ENCODE measurements at regions not wholly inside any gene's neighbourhood (a gene's known extent, or its start where the extent isn't known, plus 50 kb on each side); places are given as distances from the start of the nearest gene placed in this dataset.

DNA sequence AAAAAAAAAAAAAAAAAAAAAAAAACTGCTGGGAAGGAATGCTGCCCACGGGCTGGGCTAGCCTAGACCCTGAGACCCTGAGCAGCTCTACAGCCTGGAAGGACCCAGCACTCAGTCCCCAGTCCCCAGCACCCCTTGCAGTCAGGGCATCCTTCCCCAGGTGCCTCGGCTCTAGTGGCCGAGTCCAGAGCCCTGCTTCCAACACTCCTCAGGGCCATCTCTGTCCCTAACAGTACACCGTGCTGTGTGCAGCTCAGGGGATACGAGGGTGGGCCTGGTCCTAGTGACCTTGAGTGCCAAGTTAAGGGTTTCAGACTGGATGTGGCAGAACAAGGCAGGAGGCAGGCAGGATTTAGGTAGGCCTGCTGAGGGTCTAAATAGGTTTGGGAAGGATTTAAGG is 50.2 kb upstream of the LRP8 start:
- peaks cover 28% of the 10 kb centered on the region for H3K27me3 Mint-ChIP-seq
- peaks cover 9% of the 10 kb centered on the region for H3K4me1 Mint-ChIP-seq
- no peak overlapping the region for H3K4me3 Mint-ChIP-seq
- ATAC-seq (no peak), DNase-seq (no peak)
- no peaks in the 10 kb centered on the region for H3K9me3 ChIP-seq (ENCODE audit: control insufficient read depth, low read length, poor library complexity, severe bottlenecking)
- no peaks in the 10 kb centered on the region for H3K36me3 Mint-ChIP-seq (ENCODE audit: low read depth)
- no peak overlapping the region for H3K27ac Mint-ChIP-seq

DNA sequence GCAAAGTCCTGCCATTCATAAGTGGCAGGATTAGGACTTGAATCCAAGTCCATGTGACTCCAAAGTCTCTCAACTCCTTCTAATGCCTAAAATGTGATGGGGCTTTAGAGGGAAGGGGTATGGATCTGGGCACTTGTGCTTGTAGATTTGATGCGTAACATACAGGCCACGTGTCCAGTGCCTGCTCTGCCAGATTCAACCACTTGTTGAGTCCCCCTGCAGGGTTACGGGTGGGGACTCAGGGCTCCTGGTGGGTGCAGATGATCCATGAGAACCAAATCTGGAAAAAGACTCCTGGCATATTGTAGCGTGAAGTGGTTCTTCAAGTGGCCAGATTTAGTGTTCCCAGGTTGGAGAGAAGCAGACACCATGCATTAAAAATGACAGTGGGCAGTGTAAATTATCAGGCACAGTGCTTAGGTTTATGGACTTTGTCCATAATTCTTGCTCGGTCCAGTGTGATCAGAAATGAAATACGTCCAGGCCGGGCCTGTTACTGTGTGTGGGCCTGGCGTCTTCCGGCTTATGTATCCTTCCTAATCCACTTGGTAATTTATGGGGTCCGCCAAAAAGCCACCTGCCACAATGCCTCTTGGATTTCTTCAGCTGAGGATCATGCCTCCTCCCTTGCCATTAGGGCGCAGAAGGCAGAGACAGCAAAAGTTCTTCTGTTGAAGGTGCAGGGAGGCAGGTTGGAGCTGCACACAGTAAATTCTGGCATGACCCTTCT is 51.2 kb upstream of the LRP8 start:
- Mint-ChIP-seq H3K4me1 (peaks cover 9% of the 10 kb centered on the region), H3K27me3 (peaks cover 28% of the 10 kb centered on the region), H3K36me3 (ENCODE audit: low read depth) (no peaks in the 10 kb centered on the region), H3K4me3 (no peak overlapping the region), H3K27ac (no peak overlapping the region)
- DNase-seq (no peak), ATAC-seq (no peak)
- H3K9me3 ChIP-seq (ENCODE audit: control insufficient read depth, low read length, poor library complexity, severe bottlenecking), result no peaks in the 10 kb centered on the region

DNA sequence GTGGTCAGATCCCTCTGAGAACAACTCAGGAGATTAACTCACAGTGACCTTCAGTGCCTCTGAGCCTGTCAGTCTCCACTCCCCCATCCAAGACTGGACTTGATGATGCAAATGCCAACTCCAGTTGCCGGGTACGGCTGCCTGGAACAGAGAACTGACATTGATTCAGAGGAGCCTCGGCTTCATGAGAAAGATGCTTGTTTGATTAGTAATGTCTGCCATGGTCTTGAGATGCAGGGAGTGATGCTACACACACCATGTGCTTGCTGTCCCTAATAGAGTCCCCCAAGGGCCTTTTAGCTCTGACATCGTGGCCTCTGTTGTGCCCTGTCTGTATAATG is 51.8 kb upstream of the LRP8 start:
- Mint-ChIP-seq H3K36me3 (ENCODE audit: low read depth) (no peaks in the 10 kb centered on the region), H3K4me3 (no peak overlapping the region), H3K4me1 (peaks cover 9% of the 10 kb centered on the region), H3K27ac (no peak overlapping the region), H3K27me3 (peaks cover 28% of the 10 kb centered on the region)
- no peaks in the 10 kb centered on the region for H3K9me3 ChIP-seq (ENCODE audit: control insufficient read depth, low read length, poor library complexity, severe bottlenecking)
- ATAC-seq (no peak), DNase-seq (no peak)

DNA sequence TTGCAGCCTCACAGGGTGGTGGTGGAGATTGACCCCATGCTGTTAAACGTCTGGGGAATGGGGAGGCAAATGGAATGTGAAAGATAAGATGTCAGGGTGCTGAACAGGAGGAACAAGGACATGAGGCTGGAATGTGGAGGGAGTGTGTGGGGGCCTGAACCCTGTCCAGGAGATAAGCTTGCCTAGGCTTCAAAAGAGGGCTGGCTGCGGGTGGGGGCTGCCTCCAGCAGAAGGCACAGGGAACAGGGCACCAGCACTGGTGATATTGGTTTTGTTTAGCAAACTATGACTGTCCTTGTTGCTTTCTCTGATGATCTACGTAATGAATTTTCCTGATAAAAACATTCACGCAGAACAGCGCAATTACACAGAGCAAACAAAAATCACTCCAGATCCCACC is 52.4 kb upstream of the LRP8 start:
- peaks cover 24% of the 10 kb centered on the region for H3K27me3 Mint-ChIP-seq

DNA sequence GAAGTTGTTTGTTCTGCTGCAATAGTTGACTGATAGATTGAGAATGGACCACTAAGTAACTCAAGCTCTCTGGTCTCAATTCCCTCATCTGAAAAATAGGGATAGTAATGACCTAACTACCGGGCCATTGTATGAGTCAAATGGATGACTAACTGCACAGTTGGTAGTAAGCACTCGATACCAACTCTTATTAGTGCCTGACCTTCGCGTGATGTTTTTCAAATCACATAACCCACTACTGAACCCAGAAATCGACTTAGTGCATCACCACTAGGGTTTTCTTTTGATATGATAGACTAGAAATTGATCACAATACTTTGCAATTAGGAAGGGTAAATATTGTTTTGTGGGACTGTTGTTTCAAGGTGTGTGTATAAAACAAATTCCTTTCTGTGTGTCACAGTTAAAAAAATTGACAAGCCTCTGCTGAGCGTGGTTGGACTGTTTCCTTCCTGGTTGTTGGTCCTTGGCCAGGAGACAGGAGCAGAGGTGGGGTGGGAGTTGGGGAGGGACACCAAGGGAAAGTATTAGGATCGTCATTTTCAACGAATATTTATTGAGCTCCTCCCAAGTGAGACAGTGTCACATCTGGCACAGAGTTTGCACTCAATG is 54.0 kb upstream of the LRP8 start:
- H3K4me3 Mint-ChIP-seq, result no peak overlapping the region
- peaks cover 7% of the 10 kb centered on the region for H3K4me1 Mint-ChIP-seq
- no peaks in the 10 kb centered on the region for H3K9me3 ChIP-seq (ENCODE audit: control insufficient read depth, low read length, poor library complexity, severe bottlenecking)
- H3K36me3 Mint-ChIP-seq (ENCODE audit: low read depth), result no peaks in the 10 kb centered on the region
- H3K27ac Mint-ChIP-seq, result no peak overlapping the region
- ATAC-seq (no peak), DNase-seq (no peak)
- peaks cover 19% of the 10 kb centered on the region for H3K27me3 Mint-ChIP-seq

More for the DNA sequence above, 52.4 kb upstream of the LRP8 start:
- Mint-ChIP-seq H3K4me3 (no peak overlapping the region), H3K4me1 (peaks cover 7% of the 10 kb centered on the region), H3K36me3 (ENCODE audit: low read depth) (no peaks in the 10 kb centered on the region), H3K27ac (no peak overlapping the region)
- ATAC-seq (no peak), DNase-seq (no peak)
- H3K9me3 ChIP-seq (ENCODE audit: control insufficient read depth, low read length, poor library complexity, severe bottlenecking), result no peaks in the 10 kb centered on the region

DNA sequence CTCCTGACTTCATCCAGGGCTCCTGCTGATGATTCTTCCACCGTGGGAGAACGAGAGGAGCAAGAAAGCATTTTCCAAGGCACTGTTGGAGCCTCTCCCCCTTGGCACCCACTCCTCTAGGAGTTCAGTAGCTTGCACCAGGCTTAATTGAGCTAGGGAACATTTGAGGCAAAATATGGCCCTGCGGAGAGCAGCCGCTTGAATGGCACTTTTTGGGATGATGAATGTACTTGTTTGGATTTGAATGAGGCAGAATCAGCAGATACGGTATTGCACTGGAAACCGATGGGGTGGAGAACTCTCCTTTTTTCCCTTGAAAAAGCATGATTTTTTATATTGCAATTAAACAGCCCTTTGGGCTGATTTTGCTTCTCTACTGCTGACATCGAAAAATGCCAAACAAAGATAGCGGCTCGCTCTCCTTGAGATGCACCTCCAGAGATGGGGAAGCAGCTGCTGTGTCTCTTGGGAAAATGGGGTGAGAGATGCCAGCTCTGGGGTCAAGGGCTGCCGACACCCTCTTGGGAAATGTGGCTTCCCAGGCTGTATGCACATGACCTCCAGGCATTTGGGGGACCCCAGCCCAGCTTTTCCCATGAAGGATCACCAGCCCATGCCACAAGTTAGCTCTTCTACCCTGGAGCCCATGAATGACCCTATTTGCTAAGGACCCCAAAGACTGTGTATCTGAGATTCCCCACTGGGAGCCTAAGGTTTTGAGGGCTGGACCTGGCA is 55.4 kb upstream of the LRP8 start:
- Mint-ChIP-seq H3K27me3 (peaks cover 19% of the 10 kb centered on the region), H3K4me3 (no peak overlapping the region), H3K27ac (no peak overlapping the region), H3K4me1 (peaks cover 7% of the 10 kb centered on the region), H3K36me3 (ENCODE audit: low read depth) (no peaks in the 10 kb centered on the region)
- DNase-seq, result no peak
- no peaks in the 10 kb centered on the region for H3K9me3 ChIP-seq (ENCODE audit: control insufficient read depth, low read length, poor library complexity, severe bottlenecking)
- no peak for ATAC-seq

DNA sequence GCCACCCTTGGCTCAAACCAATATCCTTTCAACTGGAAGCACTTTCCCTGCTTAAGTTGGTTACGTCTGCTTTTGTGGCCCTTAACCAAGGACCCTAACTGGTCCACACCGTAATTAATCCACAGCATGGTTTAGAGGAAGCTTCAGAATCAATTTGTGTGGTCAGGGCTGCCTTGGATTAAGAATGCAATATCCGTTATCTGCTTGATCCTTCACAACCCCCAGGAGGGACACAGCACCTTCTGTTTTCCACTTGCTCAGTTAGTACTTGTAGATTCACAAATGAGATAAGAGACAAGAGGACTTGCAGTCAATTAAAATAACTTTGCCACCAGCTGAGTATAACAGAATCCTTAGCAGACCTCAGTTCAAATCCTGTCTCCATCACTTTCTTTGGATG is 56.9 kb upstream of the LRP8 start:
- no peaks in the 10 kb centered on the region for H3K36me3 Mint-ChIP-seq (ENCODE audit: low read depth)
- H3K27ac Mint-ChIP-seq, result no peak overlapping the region
- H3K27me3 Mint-ChIP-seq, result peaks cover 18% of the 10 kb centered on the region
- H3K9me3 ChIP-seq (ENCODE audit: control insufficient read depth, low read length, poor library complexity, severe bottlenecking), result no peaks in the 10 kb centered on the region
- peaks cover 7% of the 10 kb centered on the region for H3K4me1 Mint-ChIP-seq
- ATAC-seq (no peak), DNase-seq (no peak)
- no peak overlapping the region for H3K4me3 Mint-ChIP-seq

DNA sequence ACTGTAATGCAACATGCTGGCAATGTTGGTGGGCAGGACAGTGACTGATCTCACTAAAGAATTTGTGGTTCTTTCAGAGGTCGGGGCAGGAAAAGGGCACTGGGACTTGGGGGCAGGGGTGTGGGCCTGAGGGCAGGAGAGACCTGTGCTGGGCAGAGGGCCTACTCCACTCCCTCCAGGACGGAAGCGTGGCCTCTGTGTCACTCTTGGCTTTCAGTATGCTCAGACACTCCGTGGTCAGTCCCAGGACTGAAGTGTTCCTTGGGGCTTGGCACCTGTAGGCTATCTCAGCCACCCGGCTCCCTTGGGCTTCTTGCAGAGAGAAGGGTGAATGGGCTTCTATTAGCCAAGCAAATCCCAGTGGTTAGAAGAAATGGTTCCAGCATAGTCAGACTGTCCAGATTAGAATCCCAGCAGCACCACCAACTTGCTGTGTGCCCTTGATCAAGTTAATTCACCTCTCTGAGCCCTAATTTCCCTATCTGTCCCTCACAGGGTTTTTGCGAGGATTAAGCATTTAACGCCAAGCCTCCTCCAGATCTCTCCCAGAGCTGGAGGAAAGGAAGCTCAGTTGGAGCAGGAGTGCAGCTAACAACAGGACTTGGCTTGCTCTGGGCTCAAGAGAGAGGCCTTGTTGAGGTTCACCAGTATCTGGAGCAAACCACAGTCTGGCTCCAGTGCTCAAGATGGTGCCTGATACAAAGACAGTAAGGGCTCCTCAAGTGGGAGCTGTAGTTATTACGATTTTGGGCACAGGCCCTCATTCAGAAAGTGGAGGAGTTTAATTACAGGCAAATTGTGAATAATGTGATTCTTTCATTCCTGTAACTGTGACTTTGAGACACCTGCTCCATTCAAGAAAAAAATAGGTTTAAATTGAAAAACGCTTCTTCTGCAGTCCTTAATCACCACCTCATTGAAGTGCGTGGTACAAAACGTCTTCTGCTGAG is 57.7 kb upstream of the LRP8 start:
- no peak for ATAC-seq
- no peaks in the 10 kb centered on the region for H3K9me3 ChIP-seq (ENCODE audit: control insufficient read depth, low read length, poor library complexity, severe bottlenecking)
- Mint-ChIP-seq H3K4me1 (peaks cover 3% of the 10 kb centered on the region), H3K27me3 (peaks cover 12% of the 10 kb centered on the region), H3K4me3 (no peak overlapping the region), H3K36me3 (ENCODE audit: low read depth) (no peaks in the 10 kb centered on the region), H3K27ac (no peak overlapping the region)
- DNase-seq, result no peak

DNA sequence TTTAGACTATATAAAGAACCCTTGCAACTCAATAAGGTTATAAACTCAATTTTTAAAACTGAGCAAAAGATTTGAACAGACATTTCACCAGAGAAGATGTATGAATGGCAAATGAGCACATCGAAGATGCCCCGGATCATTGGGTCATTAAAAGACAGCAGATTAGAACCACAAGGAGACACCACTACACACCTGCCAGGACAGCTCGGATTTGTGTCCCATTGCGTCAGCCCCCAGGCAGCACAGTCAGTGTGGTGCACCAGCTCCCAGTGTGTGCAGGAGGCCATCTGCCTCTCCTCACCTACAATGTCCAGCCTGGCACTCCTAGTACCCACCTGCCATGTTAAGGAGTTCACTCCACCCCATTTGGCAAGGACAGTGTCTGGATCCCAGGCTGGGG is 61.1 kb upstream of the LRP8 start:
- Mint-ChIP-seq H3K4me1 (peaks cover 3% of the 10 kb centered on the region), H3K27ac (no peak overlapping the region), H3K36me3 (ENCODE audit: low read depth) (no peaks in the 10 kb centered on the region), H3K27me3 (peaks cover 8% of the 10 kb centered on the region), H3K4me3 (no peak overlapping the region)
- DNase-seq, result no peak
- no peak for ATAC-seq
- H3K9me3 ChIP-seq (ENCODE audit: control insufficient read depth, low read length, poor library complexity, severe bottlenecking), result no peaks in the 10 kb centered on the region

DNA sequence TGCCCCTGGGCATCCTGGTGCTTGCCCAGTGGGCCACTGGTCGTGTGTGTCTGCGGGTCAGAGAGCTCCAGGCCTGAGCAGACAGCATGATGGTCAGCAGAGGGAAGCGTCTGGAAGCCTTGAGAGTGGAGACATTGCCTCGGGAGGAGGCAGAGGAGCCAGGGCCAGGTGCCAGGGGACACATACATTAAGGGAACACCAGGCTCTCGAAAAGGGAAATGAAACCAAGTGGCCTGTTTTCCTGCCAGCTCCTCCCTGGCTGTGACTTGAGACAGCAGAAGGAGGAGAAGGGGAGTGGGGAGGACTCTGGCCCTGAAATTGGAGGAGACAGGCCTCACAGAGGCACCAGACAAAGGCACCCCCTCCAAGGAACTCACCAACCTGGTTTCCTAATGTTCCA is 62.4 kb upstream of the LRP8 start:
- Mint-ChIP-seq H3K27ac (peak overlapping the region; percentile 79), H3K4me3 (no peak overlapping the region), H3K36me3 (ENCODE audit: low read depth) (no peaks in the 10 kb centered on the region), H3K4me1 (peaks cover 3% of the 10 kb centered on the region), H3K27me3 (peaks cover 8% of the 10 kb centered on the region)
- DNase-seq (no peak), ATAC-seq (no peak)
- no peaks in the 10 kb centered on the region for H3K9me3 ChIP-seq (ENCODE audit: control insufficient read depth, low read length, poor library complexity, severe bottlenecking)

DNA sequence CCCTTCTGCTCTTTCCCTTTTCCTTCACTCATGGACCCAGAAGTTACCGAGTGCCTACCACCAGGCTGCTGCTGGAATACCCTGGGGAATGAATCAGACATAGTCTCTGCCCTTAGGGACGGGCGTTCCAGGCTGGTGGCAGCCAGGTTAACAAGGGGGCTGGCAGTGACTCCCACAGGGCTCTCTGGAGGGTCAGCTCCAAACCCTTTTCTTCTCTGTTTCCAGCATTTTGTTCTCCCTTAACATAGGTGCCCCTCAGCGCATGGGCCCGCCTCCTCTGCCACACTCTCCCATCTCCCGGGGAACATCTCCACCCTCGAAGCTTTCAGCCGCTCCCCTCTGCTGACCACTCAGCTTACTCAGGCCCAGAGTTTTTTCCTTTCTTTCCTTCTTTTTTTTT is 62.9 kb upstream of the LRP8 start:
- no peaks in the 10 kb centered on the region for H3K9me3 ChIP-seq (ENCODE audit: control insufficient read depth, low read length, poor library complexity, severe bottlenecking)
- ATAC-seq (no peak), DNase-seq (no peak)
- peaks cover 3% of the 10 kb centered on the region for H3K4me1 Mint-ChIP-seq
- no peak overlapping the region for H3K27ac Mint-ChIP-seq
- peaks cover 8% of the 10 kb centered on the region for H3K27me3 Mint-ChIP-seq
- no peaks in the 10 kb centered on the region for H3K36me3 Mint-ChIP-seq (ENCODE audit: low read depth)
- no peak overlapping the region for H3K4me3 Mint-ChIP-seq

DNA sequence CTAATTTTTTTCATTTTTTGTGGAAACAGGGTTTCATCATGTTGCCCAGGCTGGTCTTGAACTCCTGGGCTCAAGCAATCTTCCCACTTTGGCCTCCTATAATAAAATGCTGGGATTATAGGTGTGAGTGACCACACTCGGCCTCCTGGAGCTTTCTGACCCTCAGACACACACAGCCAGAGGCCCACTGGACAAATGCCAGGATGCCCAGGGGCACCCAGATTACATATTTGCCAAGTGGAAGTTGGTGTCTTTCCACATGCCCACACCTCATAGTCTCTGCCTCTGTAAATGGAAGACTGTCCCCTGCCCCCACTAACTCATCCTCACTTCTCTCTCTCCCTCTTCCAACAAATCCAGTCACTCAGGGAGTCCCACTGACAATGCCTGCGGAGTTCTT is 63.4 kb upstream of the LRP8 start:
- DNase-seq, result no peak
- Mint-ChIP-seq H3K27ac (no peak overlapping the region), H3K4me3 (no peak overlapping the region), H3K36me3 (ENCODE audit: low read depth) (no peaks in the 10 kb centered on the region), H3K27me3 (peaks cover 7% of the 10 kb centered on the region), H3K4me1 (peaks cover 3% of the 10 kb centered on the region)
- H3K9me3 ChIP-seq (ENCODE audit: control insufficient read depth, low read length, poor library complexity, severe bottlenecking), result no peaks in the 10 kb centered on the region
- no peak for ATAC-seq

DNA sequence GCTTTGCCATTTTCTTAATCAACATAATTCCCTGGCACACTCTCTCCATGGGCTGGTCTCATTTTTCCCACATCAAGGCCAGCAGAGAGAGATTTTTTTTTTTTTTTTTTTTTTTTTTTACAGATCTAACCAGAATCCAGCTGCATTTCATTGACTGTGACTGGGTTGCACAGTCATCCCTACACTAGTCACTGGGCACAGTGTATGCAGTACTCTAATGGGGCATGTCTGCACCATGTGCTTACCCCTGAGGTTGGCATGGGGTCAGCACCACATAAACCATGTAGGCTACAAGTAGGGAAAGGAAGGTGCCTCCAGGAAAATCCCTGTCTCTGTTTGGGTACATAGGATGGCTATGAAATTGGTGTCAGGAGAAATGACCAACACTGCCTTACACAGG is 64.1 kb upstream of the LRP8 start:
- Mint-ChIP-seq H3K4me3 (no peak overlapping the region), H3K27ac (no peak overlapping the region), H3K36me3 (ENCODE audit: low read depth) (no peaks in the 10 kb centered on the region), H3K27me3 (peaks cover 14% of the 10 kb centered on the region), H3K4me1 (peaks cover 3% of the 10 kb centered on the region)
- ATAC-seq, result no peak
- no peak for DNase-seq
- no peaks in the 10 kb centered on the region for H3K9me3 ChIP-seq (ENCODE audit: control insufficient read depth, low read length, poor library complexity, severe bottlenecking)
